Panc1 (cell line): ENCODE measurements at regions not wholly inside any gene's neighbourhood (a gene's known extent, or its start where the extent isn't known, plus 50 kb on each side); places are given as distances from the start of the nearest gene placed in this dataset.

ENCODE experiments used
- ATAC-seq: fragments of 200-7000 bp; cut with Tn5 transposase; 2 replicates; pipeline ENCODE4 v1.9.1; 2020; ENCODE audit warnings: mild to moderate bottlenecking, moderate library complexity
- BruUV-seq: library from RNA; stranded (reverse); fragments of 400-500 nt; replicated peaks from 2 replicates; lab custom pipeline; 2021; lab: Mats Ljungman, UMichigan
- CTCF ChIA-PET: fragments of 300-600 bp; sonication (Branson Sonifier 250); formaldehyde crosslinking; loops from one replicate; lab custom pipeline; 2022; ENCODE audit warnings: antibody characterized with exemption; lab: Charles Lee
- POLR2A ChIA-PET: fragments of 300-600 bp; sonication (Branson Sonifier 250); formaldehyde crosslinking; loops from one replicate; lab custom pipeline; 2022; ENCODE audit warnings: antibody characterized with exemption; lab: Charles Lee
- DNase-seq: peaks from one replicate; pipeline ENCODE4 v3.0.0-alpha.2; 2010; ENCODE audit warnings: low read depth, low spot score
- H3K27ac ChIP-seq: 2 replicates; pipeline ENCODE4 v1.5.1; 2011; ENCODE audit warnings: mild to moderate bottlenecking, low read length, inconsistent platforms
- H3K27me3 ChIP-seq: fragments of 200-500 bp; sonication (Bioruptor generic); 2 replicates; pipeline ENCODE4 v1.6.0; 2014; ENCODE audit warnings: low read length, inconsistent platforms; ENCODE audit not compliant: control insufficient read depth, insufficient read depth
- H3K36me3 ChIP-seq: fragments of 200-500 bp; sonication (Bioruptor generic); 2 replicates; pipeline ENCODE4 v1.5.1; 2014; ENCODE audit warnings: inconsistent platforms, mild to moderate bottlenecking, low read length, moderate library complexity; ENCODE audit not compliant: control insufficient read depth, insufficient read depth
- H3K4me1 ChIP-seq: 2 replicates; pipeline ENCODE4 v1.5.1; 2011; ENCODE audit warnings: inconsistent platforms, mild to moderate bottlenecking, low read length, moderate library complexity; ENCODE audit not compliant: control insufficient read depth, insufficient read depth
- H3K4me3 ChIP-seq, 2 experiments: 2 replicates each; pipeline ENCODE4 v1.5.1; 2011 to 2012; ENCODE audit warnings: low read depth in 2 of 2, low read length in 2 of 2, mild to moderate bottlenecking in 2 of 2, inconsistent platforms in 1 of 2, moderate library complexity in 1 of 2
- H3K9me3 ChIP-seq: fragments of 200-500 bp; sonication (Bioruptor generic); 2 replicates; pipeline ENCODE4 v1.5.1; 2014; ENCODE audit warnings: low read depth, mild to moderate bottlenecking, inconsistent platforms, low read length, moderate library complexity; ENCODE audit not compliant: control insufficient read depth, insufficient read depth
- POLR2AphosphoS5 ChIP-seq: IDR thresholded peaks from 2 replicates; pipeline ENCODE4 v1.6.1; 2012; ENCODE audit warnings: mild to moderate bottlenecking, low read depth, low read length, moderate library complexity
- SIN3A ChIP-seq: IDR thresholded peaks from 2 replicates; pipeline ENCODE4 v1.6.1; 2012; ENCODE audit warnings: low read depth, mild to moderate bottlenecking, low read length, moderate library complexity, borderline replicate concordance; ENCODE audit not compliant: insufficient read depth
- TCF7L2 ChIP-seq: IDR thresholded peaks from 2 replicates; pipeline ENCODE4 v1.6.1; 2011; ENCODE audit warnings: mild to moderate bottlenecking, low read depth, low read length, inconsistent platforms
- in situ Hi-C: cut with HindIII; loops from 2 replicates; pipeline ENCODE4 v1.10.0; 2016; ENCODE audit warnings: low sequenced_read_pairs, low pct_unique_long_range_greater_than_20kb
- intact Hi-C: fragments of 100-400 bp; cut with micrococcal nuclease; formaldehyde crosslinking; loops from one replicate; pipeline ENCODE4 v1.10.0; 2022; ENCODE audit not compliant: unreplicated experiment
- TF ChIP-seq, protein P1 (sequence below), 2 experiments: IDR thresholded peaks; 2 replicates each; pipeline ENCODE4 v1.6.1; 2011 to 2012; ENCODE audit warnings: low read depth in 2 of 2, control low read depth in 1 of 2, low read length in 1 of 2, mild to moderate bottlenecking in 1 of 2, moderate library complexity in 1 of 2; ENCODE audit not compliant: insufficient read depth in 1 of 2
- TF ChIP-seq, protein P2 (sequence below): fragments of 450-650 bp; IDR thresholded peaks from 2 replicates; pipeline ENCODE4 v1.5.1; 2017; ENCODE audit warnings: mild to moderate bottlenecking

DNA sequence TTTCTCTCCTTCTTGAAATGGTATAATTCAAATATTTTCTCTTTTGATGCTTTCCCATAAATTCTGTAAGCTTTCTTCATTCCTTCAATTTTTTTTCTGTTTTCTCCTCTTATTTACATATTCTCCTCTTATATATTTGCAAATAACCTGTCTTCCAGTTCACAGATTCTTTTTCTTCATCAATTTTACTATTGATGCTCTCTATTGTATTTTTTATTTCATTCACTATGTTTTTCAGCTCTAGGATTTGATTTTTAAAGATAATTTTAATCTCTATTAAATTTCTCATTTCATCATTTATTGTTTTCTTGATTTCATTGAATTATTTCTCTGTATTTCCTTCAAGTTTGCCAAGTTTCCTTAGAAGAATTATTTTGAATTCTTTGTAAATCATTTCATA lies 54.0 kb upstream of the PRPS1L1 start:
- Histone ChIP-seq H3K4me3 (no peak overlapping the region), H3K9me3 (peaks cover 15% of the 10 kb centered on the region), H3K27ac (no peak overlapping the region), H3K4me1 (peaks cover 5% of the 10 kb centered on the region; the same call in 1 of the 2 replicates), H3K36me3 (no peaks in the 10 kb centered on the region; the same call in 1 of the 2 replicates), H3K27me3 (peaks cover 7% of the 10 kb centered on the region)
- ATAC-seq, result no peak
- DNase-seq, result no peak
- in situ Hi-C loops, result no loop called here
- ChIA-PET CTCF (no interaction called here), POLR2A (no interaction called here)
- TF ChIP-seq, protein P1, sequence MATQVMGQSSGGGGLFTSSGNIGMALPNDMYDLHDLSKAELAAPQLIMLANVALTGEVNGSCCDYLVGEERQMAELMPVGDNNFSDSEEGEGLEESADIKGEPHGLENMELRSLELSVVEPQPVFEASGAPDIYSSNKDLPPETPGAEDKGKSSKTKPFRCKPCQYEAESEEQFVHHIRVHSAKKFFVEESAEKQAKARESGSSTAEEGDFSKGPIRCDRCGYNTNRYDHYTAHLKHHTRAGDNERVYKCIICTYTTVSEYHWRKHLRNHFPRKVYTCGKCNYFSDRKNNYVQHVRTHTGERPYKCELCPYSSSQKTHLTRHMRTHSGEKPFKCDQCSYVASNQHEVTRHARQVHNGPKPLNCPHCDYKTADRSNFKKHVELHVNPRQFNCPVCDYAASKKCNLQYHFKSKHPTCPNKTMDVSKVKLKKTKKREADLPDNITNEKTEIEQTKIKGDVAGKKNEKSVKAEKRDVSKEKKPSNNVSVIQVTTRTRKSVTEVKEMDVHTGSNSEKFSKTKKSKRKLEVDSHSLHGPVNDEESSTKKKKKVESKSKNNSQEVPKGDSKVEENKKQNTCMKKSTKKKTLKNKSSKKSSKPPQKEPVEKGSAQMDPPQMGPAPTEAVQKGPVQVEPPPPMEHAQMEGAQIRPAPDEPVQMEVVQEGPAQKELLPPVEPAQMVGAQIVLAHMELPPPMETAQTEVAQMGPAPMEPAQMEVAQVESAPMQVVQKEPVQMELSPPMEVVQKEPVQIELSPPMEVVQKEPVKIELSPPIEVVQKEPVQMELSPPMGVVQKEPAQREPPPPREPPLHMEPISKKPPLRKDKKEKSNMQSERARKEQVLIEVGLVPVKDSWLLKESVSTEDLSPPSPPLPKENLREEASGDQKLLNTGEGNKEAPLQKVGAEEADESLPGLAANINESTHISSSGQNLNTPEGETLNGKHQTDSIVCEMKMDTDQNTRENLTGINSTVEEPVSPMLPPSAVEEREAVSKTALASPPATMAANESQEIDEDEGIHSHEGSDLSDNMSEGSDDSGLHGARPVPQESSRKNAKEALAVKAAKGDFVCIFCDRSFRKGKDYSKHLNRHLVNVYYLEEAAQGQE (IDR thresholded peaks at IDR 0.05; ENCODE audit: insufficient read depth in 1 of 2, low read depth in 2 of 2, low read length in 1 of 2), result no peak
- TF ChIP-seq TCF7L2, result no peak
- TF ChIP-seq, protein P2, sequence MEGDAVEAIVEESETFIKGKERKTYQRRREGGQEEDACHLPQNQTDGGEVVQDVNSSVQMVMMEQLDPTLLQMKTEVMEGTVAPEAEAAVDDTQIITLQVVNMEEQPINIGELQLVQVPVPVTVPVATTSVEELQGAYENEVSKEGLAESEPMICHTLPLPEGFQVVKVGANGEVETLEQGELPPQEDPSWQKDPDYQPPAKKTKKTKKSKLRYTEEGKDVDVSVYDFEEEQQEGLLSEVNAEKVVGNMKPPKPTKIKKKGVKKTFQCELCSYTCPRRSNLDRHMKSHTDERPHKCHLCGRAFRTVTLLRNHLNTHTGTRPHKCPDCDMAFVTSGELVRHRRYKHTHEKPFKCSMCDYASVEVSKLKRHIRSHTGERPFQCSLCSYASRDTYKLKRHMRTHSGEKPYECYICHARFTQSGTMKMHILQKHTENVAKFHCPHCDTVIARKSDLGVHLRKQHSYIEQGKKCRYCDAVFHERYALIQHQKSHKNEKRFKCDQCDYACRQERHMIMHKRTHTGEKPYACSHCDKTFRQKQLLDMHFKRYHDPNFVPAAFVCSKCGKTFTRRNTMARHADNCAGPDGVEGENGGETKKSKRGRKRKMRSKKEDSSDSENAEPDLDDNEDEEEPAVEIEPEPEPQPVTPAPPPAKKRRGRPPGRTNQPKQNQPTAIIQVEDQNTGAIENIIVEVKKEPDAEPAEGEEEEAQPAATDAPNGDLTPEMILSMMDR, result no peak
- no peak for TF ChIP-seq SIN3A
- no peak for TF ChIP-seq POLR2AphosphoS5
- BruUV-seq, result no TSS peak
- intact Hi-C loops, result no loop called here

DNA sequence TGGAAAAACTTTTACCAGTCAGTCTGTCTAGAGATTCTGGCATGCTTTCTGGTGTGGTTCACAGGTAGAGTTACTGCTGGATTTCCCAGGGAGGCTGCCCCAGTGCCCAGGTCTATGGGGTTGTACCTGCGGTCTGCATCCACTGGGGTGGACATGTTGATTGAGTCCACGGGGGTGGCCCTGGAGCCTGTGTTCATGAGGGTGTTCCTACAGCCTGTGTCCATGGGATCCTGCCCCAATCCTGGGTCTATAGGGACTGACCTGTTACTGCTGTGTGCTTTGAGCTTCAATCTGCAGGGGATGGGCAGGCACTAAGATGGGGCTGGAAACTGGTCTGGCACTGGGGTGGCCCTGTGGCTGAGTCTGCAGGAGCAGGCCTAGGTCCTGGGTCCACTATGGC lies 54.5 kb upstream of the PRPS1L1 start:
- Histone ChIP-seq H3K27ac (no peak overlapping the region), H3K4me1 (peaks cover 5% of the 10 kb centered on the region; the same call in 1 of the 2 replicates), H3K36me3 (no peaks in the 10 kb centered on the region; the same call in 1 of the 2 replicates), H3K4me3 (no peak overlapping the region), H3K9me3 (peaks cover 15% of the 10 kb centered on the region), H3K27me3 (peaks cover 9% of the 10 kb centered on the region)
- ATAC-seq (no peak), DNase-seq (no peak)
- POLR2A ChIA-PET, result no interaction called here
- intact Hi-C loops (no loop called here), in situ Hi-C loops (no loop called here)
- TF ChIP-seq TCF7L2, result no peak
- TF ChIP-seq, protein P1 (IDR thresholded peaks at IDR 0.05; ENCODE audit: insufficient read depth in 1 of 2, low read depth in 2 of 2, low read length in 1 of 2), result no peak
- TF ChIP-seq, protein P2, result no peak
- TF ChIP-seq SIN3A, result no peak
- TF ChIP-seq POLR2AphosphoS5, result no peak
- CTCF ChIA-PET, result no interaction called here
- no TSS peak for BruUV-seq
